Lower leg skin (tissue), 3 donors: ENCODE measurements at regions not wholly inside any gene's neighbourhood (a gene's known extent, or its start where the extent isn't known, plus 50 kb on each side); places are given as distances from the start of the nearest gene placed in this dataset.

Experiments
- POLR2A ChIP-seq, 2 donors: fragments of 450-650 bp; IDR thresholded peaks; one replicate each; pipeline ENCODE4 v1.6.1; 2016 to 2017; ENCODE audit warnings: antibody characterized with exemption in 2 of 2, mild to moderate bottlenecking in 1 of 2, moderate library complexity in 1 of 2
- TF ChIP-seq, protein P1 (sequence below), 3 donors: fragments of 450-650 bp; IDR thresholded peaks; one replicate each; pipeline ENCODE4 v1.5.1; 2016; ENCODE audit warnings: antibody characterized with exemption in 3 of 3, mild to moderate bottlenecking in 3 of 3, moderate library complexity in 2 of 3

DNA sequence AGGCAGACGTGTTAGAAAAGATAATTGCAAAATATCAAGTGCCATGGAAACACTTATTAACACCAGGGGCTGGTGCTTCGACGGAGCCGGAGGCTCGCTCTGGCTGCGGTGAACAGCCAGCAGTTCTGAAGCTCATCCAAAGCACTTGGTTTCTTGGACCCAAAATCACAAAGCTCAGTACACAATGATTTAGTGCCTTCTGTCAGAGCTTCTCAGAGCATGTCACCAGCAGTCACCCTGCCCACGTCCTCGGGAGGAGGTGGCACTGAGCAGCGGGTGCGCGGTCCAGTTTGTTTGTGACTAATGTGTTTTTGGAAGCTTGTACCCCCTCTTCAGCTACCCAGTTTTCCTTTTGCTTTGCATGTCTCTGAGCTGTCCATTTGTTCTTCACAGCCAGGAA is 58.7 kb upstream of the KIRREL3 start:
- TF ChIP-seq, protein P1, sequence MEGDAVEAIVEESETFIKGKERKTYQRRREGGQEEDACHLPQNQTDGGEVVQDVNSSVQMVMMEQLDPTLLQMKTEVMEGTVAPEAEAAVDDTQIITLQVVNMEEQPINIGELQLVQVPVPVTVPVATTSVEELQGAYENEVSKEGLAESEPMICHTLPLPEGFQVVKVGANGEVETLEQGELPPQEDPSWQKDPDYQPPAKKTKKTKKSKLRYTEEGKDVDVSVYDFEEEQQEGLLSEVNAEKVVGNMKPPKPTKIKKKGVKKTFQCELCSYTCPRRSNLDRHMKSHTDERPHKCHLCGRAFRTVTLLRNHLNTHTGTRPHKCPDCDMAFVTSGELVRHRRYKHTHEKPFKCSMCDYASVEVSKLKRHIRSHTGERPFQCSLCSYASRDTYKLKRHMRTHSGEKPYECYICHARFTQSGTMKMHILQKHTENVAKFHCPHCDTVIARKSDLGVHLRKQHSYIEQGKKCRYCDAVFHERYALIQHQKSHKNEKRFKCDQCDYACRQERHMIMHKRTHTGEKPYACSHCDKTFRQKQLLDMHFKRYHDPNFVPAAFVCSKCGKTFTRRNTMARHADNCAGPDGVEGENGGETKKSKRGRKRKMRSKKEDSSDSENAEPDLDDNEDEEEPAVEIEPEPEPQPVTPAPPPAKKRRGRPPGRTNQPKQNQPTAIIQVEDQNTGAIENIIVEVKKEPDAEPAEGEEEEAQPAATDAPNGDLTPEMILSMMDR (IDR thresholded peaks at IDR 0.05), result no peak
- no peak for TF ChIP-seq POLR2A (IDR thresholded peaks at IDR 0.05)
